ENCODE measurements at regions not wholly inside any gene's neighbourhood (a gene's known extent, or its start where the extent isn't known, plus 50 kb on each side); places are given as distances from the start of the nearest gene placed in this dataset.
"Not testable (repeated sequence)": the region's sequence is repeated elsewhere in the genome, so short reads cannot be mapped to it uniquely, and the experiment has no call there.

DNA sequence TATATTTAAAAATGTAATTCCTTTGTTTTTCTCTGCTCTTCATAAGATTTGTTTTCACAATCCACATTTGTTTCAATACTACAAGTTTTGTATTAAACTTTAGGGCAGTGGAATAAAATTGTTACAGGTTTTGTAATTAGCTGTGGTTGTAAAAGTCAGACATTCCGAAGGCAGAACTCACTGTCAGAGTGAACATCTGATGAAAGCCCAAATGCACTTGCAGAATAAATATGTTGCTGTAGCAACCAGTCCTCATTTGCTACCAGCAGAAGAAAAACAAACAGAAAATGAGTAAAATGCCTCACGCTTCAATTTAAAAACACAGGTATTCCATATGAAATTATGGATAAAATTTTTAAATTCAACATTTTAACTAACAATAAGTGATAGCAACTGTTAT, 740.1 kb upstream of the FAM174A start:
- FAIRE-seq (no peak), DNase-seq (ENCODE audit: extremely low spot score, insufficient read length, low read depth) (no peak)

DNA sequence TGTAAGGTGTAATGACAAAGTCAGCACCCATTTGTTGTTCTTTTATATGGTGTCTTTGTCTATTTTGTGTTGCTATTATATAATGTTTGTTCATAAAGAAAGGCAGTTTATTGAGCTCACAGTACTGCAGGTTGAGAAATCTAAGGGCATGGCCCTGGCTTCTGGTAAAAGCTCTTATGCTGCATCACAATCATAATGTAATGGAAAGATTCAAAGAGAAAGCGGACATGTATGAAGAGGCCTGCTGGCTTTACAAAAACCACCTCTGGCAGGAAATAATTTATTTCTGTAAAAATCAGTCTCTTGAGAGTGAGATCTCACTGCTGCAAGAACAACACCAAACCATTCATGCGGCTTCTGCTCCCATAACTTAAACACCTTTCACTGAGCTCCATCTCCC, 746.7 kb upstream of the FAM174A start:
- FAIRE-seq, result no peak
- DNase-seq (ENCODE audit: extremely low spot score, insufficient read length, low read depth), result no peak

DNA sequence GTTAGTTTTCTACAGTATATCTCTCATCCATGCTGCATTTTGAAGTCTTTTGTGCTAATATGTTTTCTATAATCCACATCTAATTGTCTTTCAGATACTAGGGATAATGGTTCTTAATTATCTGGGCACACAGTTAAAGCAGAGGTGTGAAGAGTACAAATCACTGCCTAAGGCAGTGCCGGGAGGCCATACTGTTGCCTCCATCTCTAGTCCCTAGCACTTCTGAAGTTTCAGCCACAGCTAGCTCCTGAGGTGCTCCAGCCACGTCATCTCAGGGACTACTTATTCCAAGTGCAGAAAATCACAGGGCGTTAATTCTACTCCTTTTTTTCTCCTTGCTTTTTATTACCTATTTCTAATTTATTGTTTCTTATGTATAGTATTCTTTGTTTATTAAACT, 760.0 kb upstream of the FAM174A start:
- FAIRE-seq, result no peak
- DNase-seq (ENCODE audit: extremely low spot score, insufficient read length, low read depth), result no peak

DNA sequence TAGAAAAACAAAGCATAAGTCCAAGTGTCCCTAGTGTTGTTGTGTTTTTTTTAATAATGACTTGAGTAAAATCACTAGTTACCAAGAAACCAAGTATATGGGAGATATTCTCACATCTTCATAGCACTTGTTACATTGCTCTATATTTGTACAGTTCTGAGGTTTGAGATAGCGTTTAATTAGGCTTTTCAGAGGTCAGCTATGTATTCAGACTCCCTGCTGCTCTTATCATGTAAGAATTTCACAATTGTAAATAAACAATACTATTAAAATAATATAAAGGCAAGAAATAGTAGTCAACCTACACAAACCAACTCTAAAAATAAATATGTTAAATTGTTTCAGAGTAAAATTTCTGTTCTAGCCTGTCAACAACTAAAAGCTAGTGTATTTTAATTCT, 761.9 kb upstream of the FAM174A start:
- FAIRE-seq (no peak), DNase-seq (ENCODE audit: extremely low spot score, insufficient read length, low read depth) (no peak)

DNA sequence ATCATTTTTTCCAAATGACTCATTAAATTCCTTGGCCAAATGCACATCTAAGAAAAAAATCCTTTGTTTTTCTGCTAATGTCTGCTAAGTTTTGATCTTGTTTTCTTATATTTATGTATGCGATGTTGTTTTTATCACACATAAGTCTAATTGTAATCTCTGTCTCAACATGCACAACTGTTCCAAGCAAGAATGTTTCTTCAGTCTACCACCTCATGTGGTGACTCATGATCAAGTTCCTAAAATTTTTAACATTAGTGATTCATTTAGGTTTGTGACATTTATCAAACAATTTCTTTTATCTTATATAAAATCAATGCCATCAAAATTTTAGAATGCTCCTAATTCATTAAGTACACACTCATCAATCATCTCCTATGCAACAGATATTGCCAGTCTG, 763.9 kb upstream of the FAM174A start:
- no peak for FAIRE-seq

DNA sequence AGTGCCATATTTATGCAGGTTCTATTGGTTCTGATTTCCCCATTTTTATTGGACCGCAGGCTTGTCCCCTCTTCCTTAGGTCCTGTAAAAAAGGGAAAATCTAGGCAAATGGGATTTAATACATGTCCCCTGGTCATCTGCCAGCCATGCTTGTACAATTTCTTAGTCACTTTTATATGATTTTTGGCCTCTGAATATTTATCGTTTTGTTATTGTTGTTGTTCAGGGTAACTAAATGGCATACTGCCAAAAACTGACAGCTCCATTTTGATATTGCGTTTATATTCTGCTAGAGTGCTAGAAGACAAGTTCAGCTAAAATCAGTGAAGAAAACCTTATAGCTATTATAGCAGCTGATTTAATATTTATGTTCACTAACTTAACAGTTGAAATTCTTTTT, 770.2 kb upstream of the FAM174A start:
- no peak for FAIRE-seq

More for the DNA sequence above, 763.9 kb upstream of the FAM174A start:
- DNase-seq (ENCODE audit: extremely low spot score, insufficient read length, low read depth), result no peak

DNA sequence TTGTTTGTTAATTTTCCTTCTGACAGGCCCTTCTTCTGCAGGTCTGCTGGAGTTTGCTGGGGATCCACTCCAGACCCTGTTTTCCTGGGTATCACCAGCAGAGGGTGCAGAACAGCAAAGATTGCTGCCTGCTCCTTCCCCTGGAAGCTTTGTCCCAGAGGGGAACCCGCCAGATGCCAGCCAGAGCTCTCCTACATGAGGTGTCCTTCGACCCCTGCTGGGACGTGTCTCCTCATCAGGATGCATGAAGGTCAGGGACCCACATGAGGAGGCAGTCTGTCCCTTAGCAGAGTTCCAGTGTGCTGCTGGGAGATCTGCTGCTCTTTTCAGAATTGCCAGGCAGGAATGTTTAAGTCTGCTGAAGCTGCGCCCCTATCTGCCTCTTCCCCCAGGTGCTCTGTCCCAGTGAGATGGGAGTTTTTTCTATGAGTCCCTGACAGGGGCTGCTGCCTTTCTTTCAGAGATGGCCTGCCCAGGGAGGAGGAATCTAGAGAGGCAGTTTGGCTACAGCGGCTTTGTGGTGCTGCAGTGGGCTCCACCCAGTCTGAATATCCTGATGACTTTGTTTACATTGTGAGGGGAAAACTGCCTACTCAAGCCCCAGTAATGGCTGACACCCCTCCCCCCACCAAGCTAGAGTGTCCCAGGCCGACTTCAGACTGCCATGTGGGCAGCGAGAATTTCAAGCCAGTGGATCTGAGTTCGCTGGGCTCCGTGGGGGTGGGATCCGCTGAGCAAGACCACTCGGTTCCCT, 772.0 kb upstream of the FAM174A start:
- FAIRE-seq, result no peak
- DNase-seq (ENCODE audit: extremely low spot score, insufficient read length, low read depth), result no peak

More for the DNA sequence above, 770.2 kb upstream of the FAM174A start:
- no peak for DNase-seq (ENCODE audit: extremely low spot score, insufficient read length, low read depth)

DNA sequence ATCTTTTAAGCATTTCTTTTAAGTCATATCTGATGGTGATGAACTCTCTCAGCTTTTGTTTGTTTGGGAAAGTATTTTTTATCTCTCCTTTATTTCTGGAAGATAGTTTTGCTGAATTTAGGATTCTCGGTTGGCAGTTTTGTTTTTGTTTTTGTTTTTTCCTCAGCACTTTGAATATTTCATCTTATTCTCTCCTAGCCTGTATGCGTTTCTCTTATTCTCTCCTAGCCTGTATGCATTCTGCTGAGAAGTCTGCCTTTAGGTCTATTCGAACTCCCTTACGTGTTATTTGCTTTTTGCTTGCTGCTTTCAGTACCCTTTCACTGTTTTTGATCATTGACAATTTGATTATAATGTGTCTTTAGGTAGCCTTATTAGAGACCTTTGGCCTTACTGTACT, 787.8 kb upstream of the FAM174A start:
- DNase-seq (ENCODE audit: extremely low spot score, insufficient read length, low read depth), result no peak
- no peak for FAIRE-seq

DNA sequence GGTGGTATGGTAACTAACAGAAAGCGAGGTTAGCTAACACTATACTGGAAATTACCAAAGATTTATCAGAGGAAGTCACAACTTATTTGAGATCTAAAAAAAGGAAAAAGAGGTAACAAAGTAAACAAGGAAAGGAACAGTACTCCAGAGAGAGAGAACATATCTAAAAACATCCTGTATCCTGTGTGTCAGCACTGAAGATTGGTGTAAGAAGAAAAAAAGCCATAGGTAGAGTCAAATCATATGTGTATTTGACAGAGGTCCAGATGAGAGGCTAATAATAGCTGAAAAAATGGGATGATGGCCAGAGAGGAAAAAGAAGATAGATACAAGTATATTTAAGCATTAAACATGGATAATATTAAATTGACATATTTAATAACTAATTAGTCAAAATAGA, 802.0 kb upstream of the FAM174A start:
- not testable (repeated sequence) for DNase-seq (ENCODE audit: extremely low spot score, insufficient read length, low read depth); FAIRE-seq

DNA sequence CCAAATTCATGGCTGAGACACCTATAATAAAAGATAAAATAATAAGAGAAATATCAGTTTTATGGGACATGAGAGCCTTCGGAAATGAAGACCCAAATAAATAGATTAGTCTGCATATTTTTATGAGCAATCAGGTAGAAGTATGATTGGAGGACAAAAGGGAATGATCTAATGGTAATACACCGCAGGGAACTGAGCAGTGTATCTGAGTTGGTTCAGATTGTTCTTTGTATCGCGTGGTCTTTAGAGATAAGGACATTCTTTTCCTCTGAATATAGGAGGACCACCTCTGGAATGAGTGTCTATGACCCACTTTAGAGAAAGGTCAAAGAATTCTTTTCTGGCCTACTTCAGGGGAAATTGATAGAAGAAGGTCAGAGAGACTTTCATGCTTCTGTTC, 801.8 kb upstream of the CHD1 start:
- not testable (repeated sequence) for FAIRE-seq

DNA sequence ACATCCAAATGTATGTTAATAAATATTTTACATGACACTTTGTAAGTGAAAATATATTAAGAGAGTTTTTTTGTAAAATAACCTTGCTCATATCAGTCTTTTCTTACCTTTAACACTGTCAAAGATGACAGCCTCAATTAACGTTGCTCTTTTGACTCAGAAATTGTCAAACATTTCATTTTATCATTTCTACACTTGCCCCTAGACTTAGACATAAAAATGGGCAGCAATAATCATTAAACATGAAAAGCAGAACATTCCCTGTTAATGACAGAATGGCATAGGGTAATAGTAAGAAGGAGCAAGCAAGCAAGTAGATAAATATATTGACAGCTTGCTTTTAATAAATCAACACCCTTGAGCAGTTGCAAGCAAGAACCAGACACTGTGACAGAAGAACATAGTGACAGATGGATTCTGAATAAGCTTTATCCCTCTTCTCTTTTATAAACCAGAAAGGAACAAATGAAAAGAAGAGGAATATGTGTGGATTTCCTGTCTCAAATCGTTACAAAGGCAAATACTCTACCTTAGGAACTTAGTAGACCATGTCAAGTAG, 796.0 kb upstream of the CHD1 start:
- no peak for DNase-seq (ENCODE audit: extremely low spot score, insufficient read length, low read depth)
- no peak for FAIRE-seq

More for the DNA sequence above, 801.8 kb upstream of the CHD1 start:
- not testable (repeated sequence) for DNase-seq (ENCODE audit: extremely low spot score, insufficient read length, low read depth)

DNA sequence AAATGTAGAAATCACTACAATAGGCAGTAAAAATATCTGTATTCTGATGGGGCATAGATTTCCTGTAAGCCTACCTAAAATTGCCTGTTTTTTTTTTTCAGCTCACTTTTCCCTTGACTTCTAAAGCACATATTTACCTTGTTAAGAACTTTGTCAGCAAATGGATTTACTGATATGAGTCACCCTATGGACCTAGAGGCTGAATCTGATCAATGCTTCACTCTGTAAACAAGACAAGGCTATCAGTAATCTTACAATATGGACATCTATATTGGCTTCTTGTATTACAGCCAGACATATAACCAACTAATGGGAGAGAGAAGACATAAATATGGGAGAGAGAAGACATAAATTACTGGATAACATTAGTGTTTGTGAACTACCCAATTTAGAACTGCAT, 792.7 kb upstream of the CHD1 start:
- no peak for DNase-seq (ENCODE audit: extremely low spot score, insufficient read length, low read depth)
- FAIRE-seq, result no peak

DNA sequence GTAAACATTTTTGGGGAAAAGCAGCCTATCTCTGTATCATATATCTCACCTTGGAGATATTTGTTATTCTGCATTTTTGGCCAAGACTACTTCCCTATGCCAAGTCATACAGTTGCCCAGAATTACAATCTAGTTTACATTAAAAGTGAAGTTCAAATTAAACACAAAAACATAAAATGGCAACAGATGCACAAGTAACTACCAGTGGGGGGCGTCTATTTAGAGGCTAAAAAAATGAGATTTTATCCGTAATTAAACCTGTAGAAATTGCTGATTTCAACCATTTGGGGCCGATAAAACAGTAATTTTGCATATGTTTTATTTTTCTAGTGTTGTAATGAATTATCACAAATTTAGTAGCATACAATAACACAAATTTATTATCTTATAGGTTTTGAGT, 787.1 kb upstream of the CHD1 start:
- no peak for FAIRE-seq
- DNase-seq (ENCODE audit: extremely low spot score, insufficient read length, low read depth), result no peak

DNA sequence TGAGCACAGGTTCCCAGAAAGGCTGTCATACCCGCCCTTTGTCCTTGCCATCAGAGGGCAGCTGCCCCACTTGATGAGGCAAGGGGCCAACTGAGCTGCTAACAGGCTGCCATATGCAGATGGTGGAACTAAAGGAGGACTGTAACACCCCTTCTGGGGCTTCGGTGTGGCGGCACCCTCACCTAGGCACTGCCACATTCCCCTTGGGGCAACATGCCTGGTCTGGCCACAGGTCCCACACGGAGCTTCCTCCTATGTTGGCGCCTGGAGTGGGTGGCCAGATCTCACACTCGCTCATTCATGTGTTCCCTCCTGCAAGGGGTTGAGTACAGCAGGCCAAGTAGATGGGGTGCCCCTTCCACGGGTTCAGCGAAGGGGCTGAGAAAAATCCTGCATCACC, 777.4 kb upstream of the CHD1 start:
- FAIRE-seq, result no peak
- DNase-seq (ENCODE audit: extremely low spot score, insufficient read length, low read depth), result no peak

DNA sequence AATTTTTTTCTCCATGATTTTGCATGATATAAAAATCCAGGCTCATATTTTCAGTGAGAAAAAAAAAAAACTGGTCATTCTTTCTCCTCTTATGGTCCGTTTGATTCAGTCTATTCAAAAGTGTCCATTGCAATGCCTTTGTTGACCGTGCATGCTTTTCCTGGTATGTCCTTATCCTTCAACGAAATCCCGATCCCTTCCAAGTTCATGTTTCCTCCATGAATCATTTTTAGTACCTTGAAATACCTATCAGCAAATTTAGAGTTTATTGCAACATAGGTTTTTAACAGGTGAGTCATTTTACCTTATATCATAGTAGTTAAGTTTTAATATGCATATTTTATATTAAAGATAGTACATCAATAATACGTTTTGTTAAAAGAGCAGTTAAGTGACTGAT, 773.8 kb upstream of the CHD1 start:
- DNase-seq (ENCODE audit: extremely low spot score, insufficient read length, low read depth) (no peak), FAIRE-seq (no peak)

DNA sequence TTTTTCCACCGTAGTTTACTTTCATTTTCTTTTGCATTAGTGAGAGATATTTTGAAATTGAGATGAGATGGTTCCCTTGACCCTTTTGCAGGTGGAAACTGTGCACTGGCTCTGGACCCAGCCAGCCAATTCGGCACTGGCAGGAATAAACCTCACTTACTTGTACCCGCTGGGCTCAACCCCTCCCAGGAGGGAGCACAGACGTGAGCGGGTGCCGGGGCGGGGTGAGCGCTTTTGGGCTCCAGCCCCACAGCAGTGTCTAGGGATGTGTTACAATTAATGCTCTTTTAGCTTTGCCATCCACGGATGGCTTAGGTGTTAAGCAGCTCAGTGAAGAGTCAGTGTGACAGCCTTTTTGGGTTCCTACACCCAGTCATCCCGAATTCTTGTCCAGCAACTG, 766.1 kb upstream of the CHD1 start:
- DNase-seq (ENCODE audit: extremely low spot score, insufficient read length, low read depth), result no peak
- no peak for FAIRE-seq

DNA sequence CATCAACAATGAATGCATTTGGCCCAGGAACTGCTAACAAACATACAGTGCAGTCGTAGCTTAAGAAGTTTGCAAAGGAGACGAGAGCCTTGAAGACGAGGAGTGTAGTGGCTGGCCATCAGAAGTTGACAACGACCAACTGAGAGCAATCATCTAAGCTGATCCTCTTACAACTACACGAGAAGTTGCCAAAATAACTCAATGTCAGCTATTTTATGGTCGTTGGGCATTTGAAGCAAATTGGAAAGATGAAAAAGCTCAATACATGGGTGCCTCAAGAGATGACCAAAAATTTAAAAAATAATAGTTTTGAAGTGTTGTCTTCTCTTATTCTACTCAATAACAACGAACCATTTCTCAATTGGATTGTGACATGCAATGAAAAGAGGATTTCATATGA, 757.7 kb upstream of the CHD1 start:
- DNase-seq (ENCODE audit: extremely low spot score, insufficient read length, low read depth), result no peak
- FAIRE-seq, result no peak

DNA sequence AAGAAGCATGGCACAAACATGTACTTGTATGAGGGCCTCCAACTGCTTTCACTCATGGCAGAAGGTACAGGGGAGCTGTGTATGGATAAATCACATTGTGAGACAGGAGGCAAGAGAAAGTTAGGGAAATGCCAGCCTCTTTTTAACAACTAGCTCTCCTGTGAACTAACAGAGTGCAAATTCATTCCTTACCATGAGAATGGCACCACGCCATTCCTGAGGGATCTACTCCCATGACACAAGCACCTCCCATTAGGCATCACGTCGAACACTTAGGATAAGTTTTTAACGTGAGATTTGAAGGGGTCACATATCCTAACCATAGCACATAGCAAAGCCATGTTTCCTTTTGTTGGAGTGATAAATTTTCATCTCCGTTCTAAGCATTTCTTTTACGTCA, 747.2 kb upstream of the CHD1 start:
- FAIRE-seq (no peak), DNase-seq (ENCODE audit: extremely low spot score, insufficient read length, low read depth) (no peak)

DNA sequence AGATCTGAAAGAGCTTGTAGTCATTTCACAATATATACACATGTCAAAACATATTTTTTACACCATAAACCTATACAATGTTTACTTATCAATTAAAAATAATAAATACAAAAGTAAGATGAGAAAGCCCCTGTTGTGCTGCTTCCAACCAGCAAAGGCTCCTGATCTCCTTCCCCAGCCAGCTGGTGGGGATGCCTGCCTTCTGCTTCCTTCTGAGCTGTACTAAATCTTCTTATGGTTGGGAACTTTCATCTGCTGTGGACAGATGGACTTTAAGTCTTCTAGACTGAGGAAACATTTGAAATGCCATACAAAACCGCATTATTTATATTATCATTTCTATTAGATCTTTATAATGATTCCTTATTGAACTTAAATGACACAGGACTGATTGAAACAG, 745.3 kb upstream of the CHD1 start:
- no peak for FAIRE-seq

DNA sequence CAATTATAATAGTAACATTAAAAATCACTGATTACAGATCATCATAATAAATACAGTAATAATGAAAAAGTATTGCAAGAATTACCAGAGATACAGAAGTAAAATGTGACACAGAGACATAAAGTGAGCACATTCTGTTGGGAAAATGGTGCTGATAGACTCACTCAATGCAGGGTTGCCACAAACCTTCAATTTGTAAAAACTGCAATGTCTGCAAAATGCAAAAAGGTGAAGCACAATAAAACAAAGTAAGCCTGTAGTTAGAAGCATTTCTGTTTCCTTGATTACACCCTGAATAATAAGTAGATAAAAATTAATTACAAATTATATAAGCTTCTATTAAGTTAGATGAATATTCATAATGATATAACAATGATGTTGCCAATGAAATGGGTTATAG, 736.2 kb upstream of the CHD1 start:
- FAIRE-seq (no peak), DNase-seq (ENCODE audit: extremely low spot score, insufficient read length, low read depth) (no peak)

More for the DNA sequence above, 745.3 kb upstream of the CHD1 start:
- no peak for DNase-seq (ENCODE audit: extremely low spot score, insufficient read length, low read depth)

DNA sequence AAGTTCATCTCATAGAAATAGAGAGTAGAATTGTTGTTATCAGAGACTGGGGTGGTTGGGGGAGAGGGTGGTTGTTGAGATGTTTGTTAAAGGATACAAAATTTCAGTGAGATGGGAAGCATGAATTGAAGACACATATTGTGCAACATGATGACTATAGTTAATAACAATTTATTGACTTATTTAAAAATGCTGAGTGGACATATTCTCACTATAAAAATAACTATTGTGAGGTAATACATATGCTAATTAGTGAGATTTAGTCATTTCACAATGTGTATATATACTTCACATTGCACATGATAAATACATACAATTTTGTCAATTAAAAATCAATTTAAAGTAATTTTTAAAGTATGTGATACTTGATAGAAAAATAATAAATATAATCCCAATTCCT, 722.5 kb upstream of the CHD1 start:
- DNase-seq (ENCODE audit: extremely low spot score, insufficient read length, low read depth) (no peak), FAIRE-seq (no peak)

DNA sequence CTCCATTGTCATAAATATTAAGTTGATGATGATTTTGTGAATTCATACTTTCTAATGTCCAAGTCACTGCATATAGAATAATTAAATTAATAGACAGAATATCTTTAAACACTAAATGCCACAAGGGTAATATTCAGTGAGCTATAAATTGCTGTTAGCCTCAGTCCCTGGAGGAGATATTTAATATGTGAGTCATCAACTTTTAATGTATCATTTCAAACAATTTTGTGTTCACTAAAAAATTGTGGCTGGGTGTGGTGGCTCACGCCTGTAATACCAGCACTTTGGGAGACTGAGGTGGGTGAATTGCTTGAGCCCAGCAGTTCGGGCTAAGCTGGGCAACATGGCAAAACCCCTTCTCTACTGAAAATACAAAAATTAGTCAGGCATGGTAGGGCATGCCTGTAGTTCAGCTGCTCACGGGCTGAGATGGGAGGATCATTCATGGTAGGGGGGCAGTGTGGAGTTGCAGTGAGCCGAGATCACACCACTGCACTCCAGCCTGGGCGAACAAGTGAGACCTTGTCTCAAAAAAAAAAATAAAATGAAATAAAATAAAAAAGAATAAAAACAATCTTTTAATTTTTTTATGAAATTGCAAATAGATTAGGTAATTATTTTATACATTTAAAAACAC, 717.3 kb upstream of the CHD1 start:
- no peak for FAIRE-seq
- DNase-seq (ENCODE audit: extremely low spot score, insufficient read length, low read depth), result no peak
